CD4-positive, alpha-beta T cell treated with Interleukin-17A for 1 hour (primary cell): ENCODE measurements at regions not wholly inside any gene's neighbourhood (a gene's known extent, or its start where the extent isn't known, plus 50 kb on each side); places are given as distances from the start of the nearest gene placed in this dataset.
A peak's percentile ranks its signal among the peaks of the same experiment; 100 is the strongest.
"Not testable (repeated sequence)": the region's sequence is repeated elsewhere in the genome, so short reads cannot be mapped to it uniquely, and the experiment has no call there.

Experiments
- DNase-seq: peaks from one replicate; pipeline ENCODE4 v3.0.0-alpha.2; 2020

GRCh38 chr20:40861427-40862008, 167.1 kb upstream of the TOP1 start:
- no peak for DNase-seq

- DNase-seq: no peak
Observed at GRCh38 chr20:40863355-40863919, 165.2 kb upstream of the TOP1 start.

GRCh38 chr20:40864470-40864869, 164.2 kb upstream of the TOP1 start:
- no peak for DNase-seq

GRCh38 chr20:40865095-40865494, 163.5 kb upstream of the TOP1 start:
- DNase-seq: no peak

- no peak for DNase-seq
Observed at GRCh38 chr20:40866056-40866455, 162.6 kb upstream of the TOP1 start.

GRCh38 chr20:40868551-40869217, 159.9 kb upstream of the TOP1 start:
- no peak for DNase-seq

- no peak for DNase-seq
Observed at GRCh38 chr20:40869218-40870147, 159.1 kb upstream of the TOP1 start.

- DNase-seq: no peak
Observed at GRCh38 chr20:40875116-40876085, 153.2 kb upstream of the TOP1 start.

- not testable (repeated sequence) for DNase-seq
Observed at GRCh38 chr20:40878099-40878498, 150.5 kb upstream of the TOP1 start.

GRCh38 chr20:40880063-40880728, 148.4 kb upstream of the TOP1 start:
- no peak for DNase-seq

- DNase-seq: no peak
Observed at GRCh38 chr20:40880729-40881109, 147.9 kb upstream of the TOP1 start.

GRCh38 chr20:40882152-40882551, 146.5 kb upstream of the TOP1 start:
- peak; percentile 25 for DNase-seq

GRCh38 chr20:40883097-40883496, 145.5 kb upstream of the TOP1 start:
- no peak for DNase-seq

- no peak for DNase-seq
Observed at GRCh38 chr20:40887105-40887504, 141.5 kb upstream of the TOP1 start.

- not testable (repeated sequence) for DNase-seq
Observed at GRCh38 chr20:40889266-40889665, 139.4 kb upstream of the TOP1 start.

- DNase-seq: no peak
Observed at GRCh38 chr20:40890181-40890580, 138.4 kb upstream of the TOP1 start.

- no peak for DNase-seq
Observed at GRCh38 chr20:40890635-40891034, 138.0 kb upstream of the TOP1 start.

- DNase-seq: no peak
Observed at GRCh38 chr20:40891351-40891750, 137.3 kb upstream of the TOP1 start.

GRCh38 chr20:40892642-40893041, 136.0 kb upstream of the TOP1 start:
- DNase-seq: no peak

GRCh38 chr20:40893610-40894236, 134.9 kb upstream of the TOP1 start:
- DNase-seq: no peak

GRCh38 chr20:40894237-40894630, 134.4 kb upstream of the TOP1 start:
- no peak for DNase-seq
